ENCODE measurements at regions not wholly inside any gene's neighbourhood (a gene's known extent, or its start where the extent isn't known, plus 50 kb on each side); places are given as distances from the start of the nearest gene placed in this dataset.

DNA sequence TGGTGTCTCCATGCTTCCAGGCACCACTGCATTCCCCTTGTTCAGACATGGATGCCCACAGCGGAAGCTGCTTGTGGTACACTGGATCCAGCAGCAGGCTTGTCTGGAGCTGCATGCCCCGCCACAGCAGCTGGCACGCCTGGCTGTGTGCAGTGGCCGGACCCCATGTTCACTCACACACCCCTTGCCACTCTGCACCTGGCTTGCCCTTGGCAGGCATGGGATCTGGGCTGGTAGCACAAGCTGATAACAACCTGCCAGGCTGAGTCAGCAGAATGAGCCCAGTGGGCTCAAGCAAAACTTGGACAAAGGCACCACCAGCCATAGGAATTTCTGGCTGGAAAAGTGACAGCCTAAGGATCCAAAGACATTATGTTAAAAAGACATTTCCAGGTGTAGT is 91.8 kb upstream of the TMEM168 start:
- no peaks in the 10 kb centered on the region for H3K27me3 ChIP-seq (ENCODE audit: control insufficient read depth in 2 of 2, insufficient read depth in 1 of 2, low read length in 1 of 2)
- 97% methylated on average over 4 of the region's 4 CpGs for WGBS
- DNase-seq (ENCODE audit: low read depth in 6 of 9, low spot score in 9 of 9), result no peak
- no peaks in the 10 kb centered on the region for H3K9me3 ChIP-seq (ENCODE audit: control insufficient read depth in 2 of 2, insufficient read depth in 1 of 2, low read length in 1 of 2)
- no peaks in the 10 kb centered on the region for H3K4me1 ChIP-seq (ENCODE audit: control insufficient read depth in 2 of 2, insufficient read depth in 2 of 2, low read length in 2 of 2)
- H3K4me3 ChIP-seq (ENCODE audit: low read length in 2 of 2), result no peak overlapping the region
- no peak overlapping the region for H3K27ac ChIP-seq (ENCODE audit: low read depth in 1 of 2, low read length in 1 of 2)
- peaks cover 0 to 9% of the 10 kb centered on the region in 2 donors for H3K36me3 ChIP-seq (ENCODE audit: control insufficient read depth in 2 of 2, insufficient read depth in 2 of 2, low read length in 1 of 2)

DNA sequence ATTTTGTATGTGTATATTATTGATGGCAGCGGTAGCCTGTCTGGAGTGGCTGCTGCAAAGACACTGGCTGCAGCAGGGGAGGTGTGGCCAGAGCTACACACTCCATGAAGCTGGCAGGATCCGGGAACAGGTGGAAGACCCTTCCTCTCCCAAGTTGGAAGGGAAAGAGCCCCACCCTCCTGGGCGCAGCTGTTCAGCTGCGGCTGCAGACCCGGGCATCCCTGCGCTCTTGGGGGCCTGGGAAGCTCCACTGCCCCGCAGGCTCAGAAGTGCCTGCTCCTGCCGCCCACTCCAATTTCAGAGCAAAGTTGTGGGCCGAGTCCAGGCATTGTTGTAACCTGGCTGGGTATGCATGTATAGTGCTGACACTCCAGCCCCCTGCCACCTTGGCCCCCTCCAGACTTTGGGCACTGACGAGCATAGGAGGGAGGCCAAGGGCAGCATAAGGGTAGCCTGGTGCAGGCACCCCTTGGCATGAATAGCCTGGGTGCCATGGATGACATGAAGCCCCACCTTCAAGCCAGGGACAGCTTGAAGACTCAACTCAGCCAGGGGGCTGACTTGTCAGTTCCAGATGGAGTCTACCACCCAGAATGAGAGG is 90.7 kb upstream of the TMEM168 start:
- Histone ChIP-seq H3K4me1 (ENCODE audit: control insufficient read depth in 2 of 2, insufficient read depth in 2 of 2, low read length in 2 of 2) (no peaks in the 10 kb centered on the region), H3K36me3 (ENCODE audit: control insufficient read depth in 2 of 2, insufficient read depth in 2 of 2, low read length in 1 of 2) (peaks cover 0 to 9% of the 10 kb centered on the region in 2 donors), H3K27ac (ENCODE audit: low read depth in 1 of 2, low read length in 1 of 2) (no peak overlapping the region), H3K27me3 (ENCODE audit: control insufficient read depth in 2 of 2, insufficient read depth in 1 of 2, low read length in 1 of 2) (no peaks in the 10 kb centered on the region), H3K4me3 (ENCODE audit: low read length in 2 of 2) (no peak overlapping the region), H3K9me3 (ENCODE audit: control insufficient read depth in 2 of 2, insufficient read depth in 1 of 2, low read length in 1 of 2) (no peaks in the 10 kb centered on the region)
- WGBS, result 95% methylated on average over 10 of the region's 10 CpGs
- no peak for DNase-seq (ENCODE audit: low read depth in 6 of 9, low spot score in 9 of 9)

DNA sequence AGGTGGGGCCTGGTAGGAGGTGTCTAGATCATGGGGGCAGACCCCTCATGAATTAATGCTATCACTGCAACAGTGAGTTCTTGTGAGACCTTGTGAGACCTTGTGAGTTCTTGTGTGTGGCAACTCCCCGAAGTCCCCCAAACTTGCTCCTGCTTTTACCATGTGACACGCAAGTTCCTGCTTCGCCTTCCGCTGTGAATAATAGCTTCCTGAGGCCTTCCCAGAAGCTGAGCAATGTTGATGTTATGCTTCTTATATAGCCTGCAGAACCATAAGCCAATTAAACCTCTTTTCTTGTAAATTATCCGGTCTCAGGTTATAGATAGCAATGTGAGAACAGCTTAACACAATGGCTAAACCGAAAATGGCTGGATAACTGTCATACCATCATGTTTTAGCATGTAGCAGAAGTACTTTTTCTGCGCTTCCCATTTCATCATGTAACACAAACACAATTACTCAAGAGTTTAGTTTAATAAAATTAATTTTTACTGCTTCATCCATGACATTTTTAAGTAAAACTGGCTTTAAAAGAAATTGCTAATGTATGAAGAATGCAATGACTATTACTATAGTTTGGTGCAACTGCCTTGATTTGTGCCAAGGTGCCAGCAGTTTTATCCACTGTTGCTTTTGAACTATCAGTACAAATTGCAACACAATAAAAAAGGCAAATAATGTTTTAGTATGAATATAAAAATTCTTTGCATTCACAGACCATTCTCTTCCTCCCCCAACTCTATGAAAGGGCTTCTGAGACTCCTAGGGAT is 87.7 kb upstream of the TMEM168 start:
- H3K36me3 ChIP-seq (ENCODE audit: control insufficient read depth in 2 of 2, insufficient read depth in 2 of 2, low read length in 1 of 2), result peaks cover 0 to 7% of the 10 kb centered on the region in 2 donors
- H3K4me3 ChIP-seq (ENCODE audit: low read length in 2 of 2), result no peak overlapping the region
- no peak overlapping the region for H3K27ac ChIP-seq (ENCODE audit: low read depth in 1 of 2, low read length in 1 of 2)
- 96% methylated on average over 7 of the region's 7 CpGs for whole genome bisulfite sequencing
- DNase-seq (ENCODE audit: low read depth in 6 of 9, low spot score in 9 of 9), result no peak
- H3K9me3 ChIP-seq (ENCODE audit: control insufficient read depth in 2 of 2, insufficient read depth in 1 of 2, low read length in 1 of 2), result no peaks in the 10 kb centered on the region
- H3K4me1 ChIP-seq (ENCODE audit: control insufficient read depth in 2 of 2, insufficient read depth in 2 of 2, low read length in 2 of 2), result no peaks in the 10 kb centered on the region
- H3K27me3 ChIP-seq (ENCODE audit: control insufficient read depth in 2 of 2, insufficient read depth in 1 of 2, low read length in 1 of 2), result no peaks in the 10 kb centered on the region

DNA sequence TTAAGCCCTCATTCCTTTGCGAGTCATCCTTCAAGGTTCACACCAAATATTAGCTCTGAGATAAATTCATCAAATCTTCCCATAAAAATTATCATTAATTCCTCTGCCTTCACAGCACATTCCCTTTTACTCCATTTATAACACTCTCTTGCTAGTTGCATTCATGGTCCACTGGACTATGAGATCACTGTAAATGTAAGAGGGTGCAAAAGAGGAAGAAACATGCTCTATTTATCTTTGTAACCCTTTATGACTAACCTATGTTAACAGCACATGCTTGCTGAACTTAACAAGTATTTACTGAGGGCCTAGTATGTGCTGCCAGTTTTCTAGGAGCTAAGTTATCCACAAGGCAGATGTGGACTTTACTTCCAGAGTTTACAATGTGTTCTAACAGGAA is 86.7 kb upstream of the TMEM168 start:
- H3K9me3 ChIP-seq (ENCODE audit: control insufficient read depth in 2 of 2, insufficient read depth in 1 of 2, low read length in 1 of 2), result no peaks in the 10 kb centered on the region
- no peaks in the 10 kb centered on the region for H3K27me3 ChIP-seq (ENCODE audit: control insufficient read depth in 2 of 2, insufficient read depth in 1 of 2, low read length in 1 of 2)
- 99% methylated on average over 1 of the region's 1 CpG for WGBS
- no peak for DNase-seq (ENCODE audit: low read depth in 6 of 9, low spot score in 9 of 9)
- no peak overlapping the region for H3K27ac ChIP-seq (ENCODE audit: low read depth in 1 of 2, low read length in 1 of 2)
- no peak overlapping the region for H3K4me3 ChIP-seq (ENCODE audit: low read length in 2 of 2)
- H3K36me3 ChIP-seq (ENCODE audit: control insufficient read depth in 2 of 2, insufficient read depth in 2 of 2, low read length in 1 of 2), result peaks cover 0 to 5% of the 10 kb centered on the region in 2 donors
- no peaks in the 10 kb centered on the region for H3K4me1 ChIP-seq (ENCODE audit: control insufficient read depth in 2 of 2, insufficient read depth in 2 of 2, low read length in 2 of 2)

DNA sequence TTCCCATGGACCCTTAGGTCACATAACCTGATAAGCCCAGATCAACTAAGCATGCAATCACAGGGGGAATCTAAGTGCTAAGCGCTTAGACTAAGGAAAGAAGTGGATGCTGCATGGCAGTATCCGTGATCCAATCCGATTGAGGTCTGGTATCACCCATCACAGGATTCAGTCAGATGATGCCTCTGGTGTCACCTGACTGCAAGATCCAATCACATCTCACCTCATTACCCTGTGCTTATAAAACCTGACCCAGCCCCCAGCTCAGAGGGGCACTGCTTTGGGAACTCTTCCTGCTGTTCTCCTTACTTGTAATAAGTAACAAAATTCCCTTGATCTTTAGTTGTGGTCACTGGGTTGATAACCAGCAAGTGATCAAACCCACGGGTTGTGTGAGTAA is 84.7 kb upstream of the TMEM168 start:
- Histone ChIP-seq H3K36me3 (ENCODE audit: control insufficient read depth in 2 of 2, insufficient read depth in 2 of 2, low read length in 1 of 2) (peaks cover 0 to 3% of the 10 kb centered on the region in 2 donors), H3K4me3 (ENCODE audit: low read length in 2 of 2) (no peak overlapping the region), H3K27ac (ENCODE audit: low read depth in 1 of 2, low read length in 1 of 2) (no peak overlapping the region), H3K9me3 (ENCODE audit: control insufficient read depth in 2 of 2, insufficient read depth in 1 of 2, low read length in 1 of 2) (no peaks in the 10 kb centered on the region), H3K27me3 (ENCODE audit: control insufficient read depth in 2 of 2, insufficient read depth in 1 of 2, low read length in 1 of 2) (no peaks in the 10 kb centered on the region), H3K4me1 (ENCODE audit: control insufficient read depth in 2 of 2, insufficient read depth in 2 of 2, low read length in 2 of 2) (no peaks in the 10 kb centered on the region)
- WGBS, result 98% methylated on average over 4 of the region's 4 CpGs
- no peak for DNase-seq (ENCODE audit: low read depth in 6 of 9, low spot score in 9 of 9)

DNA sequence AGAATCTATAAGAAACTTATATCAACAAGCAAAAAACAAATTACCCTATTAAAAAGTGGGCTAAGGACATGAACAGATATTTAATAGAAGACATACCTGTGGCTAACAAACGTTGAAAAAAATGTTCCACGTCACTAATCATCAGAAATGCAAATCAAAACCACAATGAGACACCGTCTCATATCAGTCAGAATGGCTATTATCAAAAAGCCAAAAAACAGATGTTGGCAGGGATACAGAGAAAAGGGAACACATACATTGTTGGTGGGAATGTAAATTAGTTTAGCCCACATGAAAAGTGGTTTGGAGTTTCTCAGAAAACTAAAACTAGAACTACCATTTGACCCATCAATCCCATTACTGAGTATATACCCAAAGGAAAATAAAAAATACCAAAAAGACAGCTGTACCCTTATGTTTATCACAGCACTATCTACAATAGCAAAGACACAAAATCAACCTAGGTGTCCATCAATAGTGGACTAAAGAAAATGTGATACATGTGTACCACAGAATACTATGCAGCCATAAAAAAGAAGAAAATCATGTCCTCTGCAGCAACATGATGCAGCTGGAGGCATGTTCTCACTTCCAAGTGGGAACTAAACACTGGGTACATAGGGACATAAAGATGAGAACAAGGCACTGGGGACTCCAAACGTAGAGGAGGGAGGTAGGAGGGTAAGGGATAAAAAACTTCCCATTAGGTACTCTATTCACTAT is 83.8 kb upstream of the TMEM168 start:
- H3K4me3 ChIP-seq (ENCODE audit: low read length in 2 of 2), result no peak overlapping the region
- H3K27ac ChIP-seq (ENCODE audit: low read depth in 1 of 2, low read length in 1 of 2), result no peak overlapping the region
- peaks cover 0 to 3% of the 10 kb centered on the region in 2 donors for H3K36me3 ChIP-seq (ENCODE audit: control insufficient read depth in 2 of 2, insufficient read depth in 2 of 2, low read length in 1 of 2)
- WGBS, result 79% methylated on average over 4 of the region's 4 CpGs
- no peak for DNase-seq (ENCODE audit: low read depth in 6 of 9, low spot score in 9 of 9)
- peaks cover 0 to 4% of the 10 kb centered on the region in 2 donors for H3K9me3 ChIP-seq (ENCODE audit: control insufficient read depth in 2 of 2, insufficient read depth in 1 of 2, low read length in 1 of 2)
- H3K4me1 ChIP-seq (ENCODE audit: control insufficient read depth in 2 of 2, insufficient read depth in 2 of 2, low read length in 2 of 2), result no peaks in the 10 kb centered on the region
- no peaks in the 10 kb centered on the region for H3K27me3 ChIP-seq (ENCODE audit: control insufficient read depth in 2 of 2, insufficient read depth in 1 of 2, low read length in 1 of 2)

DNA sequence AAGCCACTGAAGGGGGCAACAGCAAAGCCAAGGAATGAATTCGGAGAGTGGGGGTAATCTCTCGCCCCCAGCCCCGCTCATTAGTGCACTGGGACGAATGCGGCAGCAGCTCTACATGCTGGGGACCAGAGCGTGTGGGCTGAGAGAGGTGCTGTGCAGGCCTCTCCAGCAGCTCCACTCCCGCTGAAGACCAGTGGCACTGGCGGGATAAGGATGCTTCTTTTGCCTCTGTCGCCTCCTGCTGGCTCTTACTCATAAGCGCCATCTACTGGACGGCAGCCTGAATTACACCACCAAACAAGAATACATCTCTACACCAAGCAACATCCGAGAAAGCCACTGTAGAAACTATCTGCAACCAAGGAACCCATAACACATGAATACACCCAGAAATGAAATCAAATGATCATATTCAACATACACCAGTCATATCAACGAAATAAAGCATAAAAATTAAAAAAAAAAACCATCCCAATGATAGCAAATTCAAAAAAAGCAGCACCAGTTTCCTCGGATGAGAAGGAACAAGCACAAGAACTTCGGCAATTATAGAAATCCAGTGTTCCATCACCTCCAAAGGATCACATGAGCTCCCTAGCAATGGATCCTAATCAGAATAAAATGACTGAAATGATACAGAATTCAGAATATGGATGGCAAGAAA is 79.0 kb upstream of the TMEM168 start:
- Histone ChIP-seq H3K4me1 (ENCODE audit: control insufficient read depth in 2 of 2, insufficient read depth in 2 of 2, low read length in 2 of 2) (no peaks in the 10 kb centered on the region), H3K27ac (ENCODE audit: low read depth in 1 of 2, low read length in 1 of 2) (no peak overlapping the region), H3K9me3 (ENCODE audit: control insufficient read depth in 2 of 2, insufficient read depth in 1 of 2, low read length in 1 of 2) (peaks cover 0 to 7% of the 10 kb centered on the region in 2 donors), H3K27me3 (ENCODE audit: control insufficient read depth in 2 of 2, insufficient read depth in 1 of 2, low read length in 1 of 2) (no peaks in the 10 kb centered on the region), H3K36me3 (ENCODE audit: control insufficient read depth in 2 of 2, insufficient read depth in 2 of 2, low read length in 1 of 2) (no peaks in the 10 kb centered on the region), H3K4me3 (ENCODE audit: low read length in 2 of 2) (no peak overlapping the region)
- WGBS, result 88% methylated on average over 15 of the region's 15 CpGs
- peak; percentile 3 to 48 (median 18) for DNase-seq (ENCODE audit: low read depth in 6 of 9, low spot score in 9 of 9)

DNA sequence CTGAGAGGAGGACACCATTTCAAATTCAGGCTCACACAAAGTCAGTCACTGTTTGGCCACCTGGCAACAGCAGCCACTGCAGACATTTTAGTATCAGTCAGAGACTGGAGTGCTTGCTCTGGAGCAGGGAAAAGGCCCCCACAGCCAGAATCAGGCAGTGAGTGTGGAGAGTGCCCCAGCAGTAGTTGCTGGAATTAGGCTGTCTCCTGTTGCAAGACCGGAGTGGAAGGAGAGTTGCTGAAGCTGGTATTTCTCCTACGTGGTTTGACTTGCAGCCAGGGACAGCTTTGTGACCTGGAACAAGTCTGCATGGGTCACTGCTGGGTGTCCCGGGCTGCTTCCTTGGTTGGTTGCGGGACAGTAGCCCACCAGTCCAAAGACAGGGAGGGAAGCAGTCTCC is 78.4 kb upstream of the TMEM168 start:
- 94% methylated on average over 4 of the region's 4 CpGs for WGBS
- peaks cover 0 to 7% of the 10 kb centered on the region in 2 donors for H3K9me3 ChIP-seq (ENCODE audit: control insufficient read depth in 2 of 2, insufficient read depth in 1 of 2, low read length in 1 of 2)
- H3K4me3 ChIP-seq (ENCODE audit: low read length in 2 of 2), result no peak overlapping the region
- H3K27me3 ChIP-seq (ENCODE audit: control insufficient read depth in 2 of 2, insufficient read depth in 1 of 2, low read length in 1 of 2), result no peaks in the 10 kb centered on the region
- H3K4me1 ChIP-seq (ENCODE audit: control insufficient read depth in 2 of 2, insufficient read depth in 2 of 2, low read length in 2 of 2), result no peaks in the 10 kb centered on the region
- no peaks in the 10 kb centered on the region for H3K36me3 ChIP-seq (ENCODE audit: control insufficient read depth in 2 of 2, insufficient read depth in 2 of 2, low read length in 1 of 2)
- H3K27ac ChIP-seq (ENCODE audit: low read depth in 1 of 2, low read length in 1 of 2), result no peak overlapping the region
- no peak for DNase-seq (ENCODE audit: low read depth in 6 of 9, low spot score in 9 of 9)

DNA sequence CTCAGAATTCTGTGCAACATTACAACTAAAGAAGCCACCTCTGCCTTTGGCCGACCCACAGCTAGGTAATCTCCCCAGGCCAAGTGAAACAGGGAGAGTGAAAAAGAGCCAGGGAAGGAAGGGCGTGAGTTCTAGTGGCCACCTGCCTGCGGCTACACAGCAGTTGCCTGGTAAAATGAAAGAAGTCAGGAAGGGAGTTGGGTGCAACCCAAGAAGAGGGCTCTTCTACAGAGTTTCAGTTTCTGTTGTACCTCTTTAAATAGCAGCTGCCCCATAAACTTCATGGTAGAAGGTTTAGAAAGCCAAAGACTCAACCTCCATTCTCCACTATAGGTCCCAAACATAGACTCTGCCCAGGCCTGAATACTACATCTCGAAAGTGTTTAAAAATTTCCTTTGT is 76.2 kb upstream of the TMEM168 start:
- DNase-seq (ENCODE audit: low read depth in 6 of 9, low spot score in 9 of 9), result no peak
- Histone ChIP-seq H3K9me3 (ENCODE audit: control insufficient read depth in 2 of 2, insufficient read depth in 1 of 2, low read length in 1 of 2) (peaks cover 0 to 7% of the 10 kb centered on the region in 2 donors), H3K36me3 (ENCODE audit: control insufficient read depth in 2 of 2, insufficient read depth in 2 of 2, low read length in 1 of 2) (peaks cover 0 to 3% of the 10 kb centered on the region in 2 donors), H3K4me3 (ENCODE audit: low read length in 2 of 2) (no peak overlapping the region), H3K27ac (ENCODE audit: low read depth in 1 of 2, low read length in 1 of 2) (no peak overlapping the region), H3K4me1 (ENCODE audit: control insufficient read depth in 2 of 2, insufficient read depth in 2 of 2, low read length in 2 of 2) (no peaks in the 10 kb centered on the region), H3K27me3 (ENCODE audit: control insufficient read depth in 2 of 2, insufficient read depth in 1 of 2, low read length in 1 of 2) (no peaks in the 10 kb centered on the region)
- WGBS, result 57% methylated on average over 4 of the region's 4 CpGs
